Stimulated activated CD4-positive, alpha-beta T cell treated with anti-CD3 and anti-CD28 coated beads, Interleukin-12 subunit alpha, Interleukin-12 subunit beta, amount 100 ng/mL, for 24 hours (primary cell): ENCODE measurements at regions not wholly inside any gene's neighbourhood (a gene's known extent, or its start where the extent isn't known, plus 50 kb on each side); places are given as distances from the start of the nearest gene placed in this dataset.

Source experiments
- DNase-seq, 2 experiments: peaks; one replicate each; pipeline ENCODE4 v3.0.0-alpha.2; 2020; ENCODE audit warnings: low read depth in 2 of 2

DNA sequence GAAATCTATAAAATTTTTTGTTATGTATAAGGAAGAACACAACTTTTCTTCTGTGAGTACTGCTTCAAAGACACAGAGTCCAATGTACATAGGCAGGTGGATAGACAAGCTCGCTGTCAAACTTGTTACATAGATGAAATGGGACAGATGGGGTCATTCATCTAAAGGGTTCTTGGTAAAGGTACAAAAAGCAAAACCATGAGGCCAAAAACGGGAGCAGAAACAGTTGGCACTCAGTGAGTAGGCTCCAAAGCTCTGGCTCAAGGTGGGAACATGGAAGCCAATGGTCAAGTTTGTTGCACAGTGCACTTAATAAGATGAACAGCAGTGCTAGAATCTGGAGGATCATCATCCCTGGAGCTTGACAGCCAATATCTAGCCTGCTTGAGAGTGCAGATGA lies 979.0 kb upstream of the EEF2KMT start:
- DNase-seq: no peak

DNA sequence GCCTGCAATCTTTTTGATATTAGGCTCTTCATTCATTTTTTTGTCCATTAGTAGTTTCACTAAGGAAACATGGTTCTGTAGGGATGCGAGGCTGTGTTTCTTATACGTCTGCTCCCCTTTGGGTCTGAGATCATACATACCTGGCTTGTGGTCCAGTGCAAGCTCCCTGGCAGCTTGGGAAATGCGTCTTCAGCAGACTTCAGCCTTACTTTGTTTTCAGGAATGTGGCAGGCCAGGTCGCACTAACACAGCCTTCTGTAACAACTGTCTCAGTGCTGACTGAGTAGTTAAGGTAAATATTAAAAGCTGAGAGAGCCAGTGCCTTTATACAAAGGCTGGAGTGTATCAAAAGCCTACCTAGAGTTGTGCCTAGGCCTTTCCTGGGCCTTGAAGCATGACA lies 970.5 kb upstream of the EEF2KMT start:
- DNase-seq: no peak

DNA sequence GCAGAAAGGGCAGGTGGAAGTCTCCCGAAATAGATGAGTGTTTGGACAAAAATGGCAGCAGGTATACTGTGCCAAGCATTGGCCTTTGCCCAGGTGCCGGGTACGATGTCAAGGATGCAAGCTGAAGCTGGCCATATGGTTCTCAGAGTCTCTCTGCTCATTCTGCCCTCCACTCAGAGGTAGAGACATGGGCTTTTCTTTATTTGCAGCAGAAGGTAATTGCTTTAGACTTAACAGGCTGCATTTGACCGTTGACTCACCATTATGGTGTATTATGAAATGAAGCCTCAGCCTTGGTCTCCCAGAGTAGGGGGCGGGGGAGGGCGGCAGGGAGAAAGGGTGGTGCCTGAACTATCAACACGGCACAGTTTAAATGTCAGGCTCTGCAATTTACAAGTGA lies 969.1 kb upstream of the EEF2KMT start:
- DNase-seq: no peak

DNA sequence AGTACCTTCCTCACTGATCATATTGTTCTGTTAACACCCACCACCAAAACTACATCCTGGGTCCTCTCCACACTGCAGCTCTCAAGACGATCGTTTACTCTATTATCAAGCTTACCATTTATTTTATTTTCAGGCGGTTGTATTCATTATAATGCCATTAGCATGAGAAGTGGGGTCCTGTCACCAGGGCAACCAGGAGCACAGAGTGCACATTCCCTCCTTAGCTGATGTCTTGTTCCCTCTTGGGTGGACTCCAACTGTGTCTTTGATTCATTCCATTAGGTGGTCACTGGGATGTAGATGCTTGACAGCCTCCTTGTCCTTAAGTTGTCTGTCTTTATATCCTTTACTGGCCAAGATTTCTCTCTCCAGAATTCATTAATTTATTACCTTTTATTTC lies 965.9 kb upstream of the EEF2KMT start:
- no peak for DNase-seq

DNA sequence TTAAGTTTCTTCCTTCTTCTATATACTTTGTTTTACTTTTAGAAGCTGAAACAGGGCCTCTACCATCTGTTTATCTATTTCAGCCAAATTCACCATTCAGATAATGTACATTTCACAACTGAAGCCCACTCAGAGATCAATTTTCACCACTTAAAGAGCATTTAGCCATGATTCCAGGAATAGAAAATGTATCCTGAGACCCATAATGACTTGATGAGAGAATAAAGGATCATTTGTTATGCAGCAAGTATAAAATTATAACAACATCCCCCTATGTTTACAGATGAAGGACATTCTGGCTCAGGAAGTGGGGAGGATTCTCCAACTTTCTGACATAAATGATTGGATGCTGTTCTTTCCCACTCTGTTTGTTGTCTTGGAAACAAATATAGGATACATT lies 962.1 kb upstream of the EEF2KMT start:
- no peak for DNase-seq

DNA sequence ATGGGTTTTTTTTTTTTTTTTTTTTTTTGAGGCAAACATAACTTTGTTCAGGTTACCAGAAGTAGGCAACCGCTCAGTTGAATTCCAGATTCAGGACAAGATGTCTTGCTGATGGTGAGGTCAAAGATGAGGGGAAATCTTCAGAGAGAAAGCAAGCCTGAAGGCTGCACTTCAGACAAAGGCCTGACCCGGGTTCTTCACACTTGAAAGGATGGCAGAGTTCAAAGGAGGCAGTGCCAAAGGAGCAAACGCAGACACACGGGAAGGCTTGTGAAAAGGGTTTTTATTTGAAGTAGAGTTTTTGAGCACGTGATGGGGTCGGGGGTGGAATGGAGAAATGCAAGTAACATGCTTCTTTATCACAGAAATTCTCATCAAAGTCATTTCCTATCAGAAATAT lies 960.2 kb upstream of the EEF2KMT start:
- no peak for DNase-seq

DNA sequence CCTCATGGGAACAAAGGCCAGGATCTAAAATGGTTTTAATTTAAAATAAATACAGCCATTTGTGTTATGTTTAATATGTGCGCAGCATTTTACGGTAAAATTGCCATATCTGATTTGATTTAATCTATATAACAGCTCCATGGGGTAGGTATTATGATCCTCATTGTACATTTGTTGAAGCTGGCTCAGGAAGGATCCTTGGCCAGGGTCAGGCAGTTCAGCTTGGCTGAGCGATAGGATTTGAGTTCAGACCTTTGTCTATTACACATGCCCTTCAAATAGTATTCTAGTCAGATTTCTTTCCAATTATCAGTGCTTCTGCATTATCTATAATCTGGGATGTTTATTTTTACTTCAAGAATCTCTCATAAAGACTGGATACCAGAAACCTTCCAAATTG lies 950.4 kb upstream of the EEF2KMT start:
- no peak for DNase-seq

DNA sequence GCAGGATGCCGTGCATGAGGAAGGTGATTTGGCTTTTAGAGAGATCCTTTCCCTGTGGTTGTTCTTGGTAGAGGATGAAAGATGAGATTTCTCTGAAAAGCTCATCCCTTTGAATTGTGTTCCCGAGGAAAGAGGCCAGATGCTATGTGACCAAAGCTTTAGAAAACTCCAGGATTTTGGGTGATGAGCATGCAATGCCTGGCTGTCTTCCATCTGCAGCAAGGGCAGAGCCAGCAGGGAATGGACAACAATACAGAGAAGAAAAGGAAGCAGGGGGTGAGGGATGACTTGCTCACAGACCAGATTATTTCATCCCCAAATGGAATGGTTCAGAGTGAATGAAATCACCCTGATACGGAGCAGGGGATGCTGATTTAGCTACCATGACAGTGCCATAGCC lies 949.7 kb upstream of the EEF2KMT start:
- DNase-seq: no peak

DNA sequence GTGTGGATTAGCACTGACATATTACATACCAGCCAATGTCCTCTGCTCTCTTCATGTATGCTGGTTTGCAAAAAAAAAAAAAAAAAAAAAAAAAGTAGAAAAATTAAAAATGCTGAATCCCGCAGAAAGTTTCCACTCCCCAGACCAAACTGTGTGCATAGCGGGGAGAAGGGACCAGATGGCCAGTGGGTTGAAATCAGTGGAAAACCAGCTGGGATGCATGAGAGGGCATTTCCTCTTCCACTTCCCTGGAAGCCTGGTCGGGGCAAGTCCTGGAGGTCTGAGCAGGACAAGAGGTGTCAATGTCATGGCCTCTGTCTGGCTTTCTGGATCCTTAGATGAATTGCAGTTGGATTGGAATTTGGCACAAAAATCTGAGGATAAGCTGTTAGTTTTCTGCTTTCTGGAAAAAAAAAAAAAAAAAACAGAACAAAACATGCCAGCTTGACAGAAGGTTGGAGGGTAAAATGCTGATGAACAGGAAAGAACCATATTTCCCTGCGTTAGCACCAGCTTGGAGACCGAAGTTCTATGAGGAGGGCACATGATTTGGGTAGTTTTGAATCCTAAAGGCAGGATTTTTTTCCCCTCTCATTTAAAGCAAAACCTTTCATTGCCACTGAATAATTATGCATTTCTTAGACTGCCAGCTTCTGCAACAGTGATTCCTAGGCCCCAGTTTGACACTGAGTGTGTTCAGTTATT lies 941.5 kb upstream of the EEF2KMT start:
- DNase-seq: no peak

DNA sequence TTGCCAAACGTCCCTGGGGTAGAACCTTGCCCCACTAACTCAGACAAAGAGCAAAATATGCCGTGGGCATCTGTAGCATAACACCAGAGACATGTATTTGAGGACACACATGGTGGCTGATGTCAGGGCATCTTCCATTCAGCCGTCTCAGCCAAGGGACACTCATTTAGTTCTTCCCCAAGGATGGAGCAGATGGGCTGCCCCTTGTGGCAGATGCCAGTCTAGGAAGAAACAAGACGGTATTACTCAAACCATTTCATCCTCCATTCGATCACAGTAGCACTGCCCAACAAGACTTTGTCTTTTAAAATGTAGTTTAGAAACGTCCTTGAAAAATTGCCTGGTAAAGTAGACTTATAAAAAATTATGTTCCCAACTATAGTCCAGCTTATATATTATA lies 937.6 kb upstream of the EEF2KMT start:
- DNase-seq: no peak

DNA sequence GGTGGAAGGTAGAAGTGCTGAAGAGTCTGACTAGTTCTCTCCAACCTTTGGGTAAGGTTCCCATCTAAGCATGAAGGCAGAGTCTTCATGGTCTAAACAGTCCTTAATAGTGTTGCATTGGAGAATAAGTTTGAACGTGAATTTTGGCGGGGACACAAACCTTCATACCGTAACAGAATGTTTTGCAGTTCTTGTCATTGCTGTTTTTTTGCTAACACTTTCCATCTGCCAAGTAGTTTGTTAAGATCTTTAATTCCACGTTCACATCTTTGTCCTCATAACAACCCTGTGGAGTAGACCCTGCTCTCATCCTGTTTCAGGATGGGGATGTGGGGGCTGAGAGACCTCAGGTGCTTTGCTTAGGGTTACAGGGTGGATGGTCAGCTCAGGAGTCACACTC lies 936.9 kb upstream of the EEF2KMT start:
- no peak for DNase-seq

DNA sequence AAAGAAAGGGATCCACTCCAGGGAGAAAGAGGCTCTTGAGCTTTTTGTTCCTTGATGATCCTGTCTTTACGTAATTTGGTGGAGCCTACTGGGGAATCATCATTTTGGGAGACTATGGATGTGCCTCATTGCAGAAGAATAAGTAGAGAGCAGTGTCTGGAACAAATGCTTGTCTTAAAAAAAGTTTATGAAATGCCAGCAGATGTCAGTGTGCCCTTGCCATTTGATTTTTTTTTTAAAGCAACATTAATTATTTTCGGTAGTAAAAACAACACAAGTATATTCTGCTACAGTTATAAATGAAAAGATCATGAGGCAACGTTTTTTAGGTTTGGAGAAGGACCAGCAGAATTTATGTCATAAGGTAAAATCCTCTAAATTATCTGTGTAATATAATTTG lies 934.8 kb upstream of the EEF2KMT start:
- DNase-seq: no peak

DNA sequence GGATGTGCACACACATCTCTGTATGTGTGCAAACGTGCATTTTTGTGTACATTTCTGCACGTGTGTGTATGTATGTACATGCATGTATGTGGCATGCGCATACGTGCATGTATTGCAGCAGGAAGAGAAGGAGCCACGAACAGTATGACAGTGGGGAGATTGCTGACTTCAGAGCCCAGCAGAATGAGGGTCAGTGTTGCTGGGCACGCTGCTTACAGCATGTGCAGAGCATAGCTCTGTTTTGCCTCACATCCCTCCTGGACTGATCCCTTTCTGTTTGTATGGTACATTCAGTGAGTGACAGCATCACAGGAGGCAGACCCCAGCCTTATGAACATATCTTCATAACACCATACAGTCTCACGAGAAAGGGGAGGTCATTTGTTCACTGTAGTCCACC lies 934.0 kb upstream of the EEF2KMT start:
- DNase-seq: no peak

DNA sequence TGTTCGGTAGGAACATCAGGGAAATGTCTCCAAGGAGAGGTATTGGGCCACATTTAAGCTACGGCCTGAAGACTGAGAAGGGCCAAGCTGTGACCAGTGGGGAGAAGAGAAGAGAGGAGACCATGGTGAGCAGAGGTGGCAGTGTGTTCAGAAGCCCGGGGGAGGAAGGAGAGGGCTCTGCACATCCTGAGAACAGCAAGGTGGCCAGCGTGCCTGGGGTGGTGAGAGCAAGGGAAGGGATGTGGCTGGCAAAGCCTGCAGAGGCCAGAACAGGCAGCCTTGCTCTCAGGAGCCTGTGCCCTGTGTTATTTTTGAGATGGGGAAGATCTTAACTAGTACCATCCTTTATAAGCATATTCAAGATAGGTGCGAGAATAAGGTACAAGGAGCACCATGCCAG lies 933.5 kb upstream of the EEF2KMT start:
- no peak for DNase-seq

DNA sequence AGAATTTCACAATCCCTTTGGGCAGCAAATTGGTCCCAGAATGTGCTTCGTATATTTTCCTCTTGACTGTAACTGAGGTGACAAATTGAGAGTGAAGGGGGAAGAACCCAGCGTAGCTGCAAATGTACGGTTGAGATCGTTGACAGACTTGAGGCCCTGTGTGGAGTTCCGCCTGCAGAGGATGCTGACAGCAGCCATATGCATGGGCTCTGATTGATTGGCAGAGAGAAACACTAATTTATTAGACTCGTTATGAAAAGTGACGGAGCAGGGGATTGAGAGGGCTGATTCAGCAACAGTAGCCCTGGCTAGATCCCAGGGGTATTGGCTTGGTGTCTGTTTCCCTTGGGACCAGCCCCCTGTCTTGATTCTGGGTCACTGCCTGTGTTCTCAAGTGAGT lies 930.1 kb upstream of the EEF2KMT start:
- DNase-seq: no peak

DNA sequence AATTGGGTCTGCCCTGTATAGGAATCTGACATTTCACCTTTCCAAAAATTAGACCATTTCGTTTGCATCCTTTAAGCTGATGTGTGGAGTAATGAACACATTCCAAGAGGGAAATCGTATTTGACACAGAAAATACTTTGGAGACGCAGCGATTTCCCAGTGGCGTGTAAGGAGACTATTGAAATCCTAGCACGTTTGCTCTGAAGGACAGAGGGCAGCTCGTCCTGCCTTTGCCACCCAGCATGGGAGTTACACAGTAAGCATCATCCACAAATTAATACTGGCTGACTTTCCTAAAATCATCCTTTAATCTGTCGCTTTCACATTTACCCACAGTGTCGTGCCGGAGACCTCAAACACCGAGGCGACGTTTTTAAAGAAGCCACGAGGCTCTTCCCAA lies 925.9 kb upstream of the EEF2KMT start:
- no peak for DNase-seq

DNA sequence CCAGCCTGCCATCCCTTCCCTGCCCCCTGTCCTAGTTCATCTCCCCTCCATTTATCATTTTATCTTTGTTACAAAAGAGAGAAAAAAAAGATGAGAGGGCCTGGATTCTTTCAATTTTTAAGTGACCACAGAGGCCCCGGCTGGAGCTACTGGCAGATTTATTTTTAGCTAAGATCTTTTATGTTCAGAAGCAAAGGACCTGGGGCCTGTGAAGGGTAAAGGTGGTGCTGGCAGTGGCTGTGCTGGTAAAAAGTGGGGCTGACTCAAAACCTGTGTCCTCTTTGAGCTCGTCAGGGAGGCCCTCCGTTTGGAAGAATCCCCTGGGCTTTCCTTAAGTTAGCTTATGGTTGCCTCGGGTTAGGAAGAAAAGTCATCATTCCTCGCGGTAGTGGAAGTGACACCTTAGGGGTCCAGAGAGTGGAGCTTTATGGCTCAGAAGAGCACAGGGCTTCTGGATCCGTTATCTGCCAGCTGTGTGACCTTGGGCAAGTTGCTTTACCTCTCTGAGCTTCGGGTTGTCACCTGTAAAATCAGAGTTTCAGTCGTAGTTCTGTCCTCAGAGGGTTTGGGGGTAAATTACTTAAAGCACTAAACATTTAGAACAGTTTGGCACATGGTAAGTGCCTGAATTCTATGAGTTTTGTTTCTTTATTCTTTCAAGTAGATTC lies 923.8 kb upstream of the EEF2KMT start:
- DNase-seq: no peak

DNA sequence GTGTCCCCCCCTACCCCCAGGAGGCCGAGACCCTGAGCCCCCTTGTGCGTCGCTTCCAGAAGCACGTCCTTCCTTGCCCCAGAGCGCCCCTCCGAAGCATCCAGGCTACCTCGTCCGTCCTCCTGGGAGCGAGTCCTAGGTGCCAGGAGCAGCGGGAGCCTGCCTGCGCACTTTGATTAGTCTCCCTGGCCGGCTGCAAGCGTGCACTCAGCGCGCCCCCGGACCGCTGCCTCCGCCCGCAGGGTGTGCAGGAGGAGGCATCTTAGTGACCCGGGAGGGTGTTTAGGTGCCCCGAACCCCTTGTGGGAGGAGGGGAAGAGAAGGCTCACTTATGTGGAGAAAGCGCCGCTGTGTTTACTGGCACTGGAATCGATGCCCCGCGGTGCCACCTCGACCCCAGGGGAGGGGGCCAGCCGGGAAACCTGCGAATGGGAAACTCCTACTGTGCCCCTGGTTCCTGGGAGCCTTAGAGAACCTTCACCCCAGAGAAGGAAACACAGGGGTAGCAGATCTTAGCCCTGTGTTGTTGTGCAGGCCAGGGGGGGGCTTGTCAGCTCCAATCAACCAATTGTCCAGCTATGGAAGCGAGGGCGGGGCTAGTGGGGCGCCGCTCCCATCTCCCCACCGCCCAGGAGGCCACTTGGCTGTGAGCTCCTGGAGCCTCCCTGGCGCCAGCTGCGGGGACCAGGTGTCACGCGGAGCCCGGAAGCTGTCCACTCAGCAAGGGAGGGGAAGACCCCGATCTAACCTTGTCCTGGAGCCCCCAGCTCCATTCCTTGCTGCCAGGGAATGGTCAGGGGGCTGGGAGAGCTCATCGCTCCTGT lies 922.8 kb upstream of the EEF2KMT start:
- no peak for DNase-seq

DNA sequence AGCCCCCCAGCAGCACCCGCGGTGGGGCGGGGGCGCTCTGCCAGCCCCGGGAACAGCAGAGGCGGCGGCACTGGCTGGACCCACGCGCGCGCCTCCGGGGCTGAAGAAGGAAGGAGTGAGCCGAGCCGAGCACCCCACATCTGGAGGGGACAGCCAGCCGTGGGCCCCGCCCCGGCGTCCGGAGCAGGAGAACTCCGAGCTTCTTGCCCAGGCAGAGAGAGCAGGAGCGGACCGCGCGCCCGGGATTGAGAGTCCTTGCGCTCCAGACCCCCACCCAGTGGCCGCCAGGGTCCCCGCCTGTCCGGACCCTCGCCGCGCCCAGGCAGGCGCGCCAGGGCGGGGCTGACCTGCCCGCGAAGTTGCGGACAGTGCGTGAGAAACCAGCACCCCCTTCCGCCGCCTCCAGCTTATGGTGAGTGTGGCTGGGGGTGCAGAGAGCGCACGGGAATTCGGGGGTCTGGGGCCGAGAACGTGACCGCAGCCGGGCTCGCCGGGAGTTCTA lies 921.9 kb upstream of the EEF2KMT start:
- no peak for DNase-seq

DNA sequence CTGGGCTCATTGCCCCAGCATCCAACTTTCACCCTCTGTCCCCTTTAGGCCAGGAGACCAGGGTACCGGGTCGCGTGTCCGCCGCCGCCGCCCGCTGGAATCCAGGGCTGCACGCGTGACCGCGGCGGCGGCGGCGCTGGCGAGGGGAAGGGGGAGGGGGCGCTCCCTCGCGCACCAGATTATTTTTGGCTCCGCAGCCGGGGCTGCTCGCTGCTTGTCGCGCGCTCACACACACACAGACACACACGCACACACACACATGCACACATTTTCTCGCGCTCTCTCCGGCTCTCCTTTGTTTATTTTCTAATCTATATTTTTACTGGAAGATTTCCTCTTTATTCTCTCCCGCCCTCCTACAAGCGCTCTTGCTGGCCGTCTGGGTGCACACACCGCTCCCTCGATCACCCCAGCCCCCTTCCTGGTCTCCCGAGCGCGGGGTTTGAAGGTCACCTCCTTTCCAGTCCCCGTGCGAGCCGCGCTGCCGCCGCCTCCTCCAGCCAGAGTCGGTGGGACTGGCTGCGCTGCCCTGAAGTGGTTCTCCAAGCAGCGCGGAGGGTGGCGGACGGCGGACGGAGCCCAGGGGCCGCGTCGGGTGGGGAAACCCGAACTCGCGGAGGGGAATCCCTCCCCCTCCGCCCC lies 921.4 kb upstream of the EEF2KMT start:
- no peak for DNase-seq

DNA sequence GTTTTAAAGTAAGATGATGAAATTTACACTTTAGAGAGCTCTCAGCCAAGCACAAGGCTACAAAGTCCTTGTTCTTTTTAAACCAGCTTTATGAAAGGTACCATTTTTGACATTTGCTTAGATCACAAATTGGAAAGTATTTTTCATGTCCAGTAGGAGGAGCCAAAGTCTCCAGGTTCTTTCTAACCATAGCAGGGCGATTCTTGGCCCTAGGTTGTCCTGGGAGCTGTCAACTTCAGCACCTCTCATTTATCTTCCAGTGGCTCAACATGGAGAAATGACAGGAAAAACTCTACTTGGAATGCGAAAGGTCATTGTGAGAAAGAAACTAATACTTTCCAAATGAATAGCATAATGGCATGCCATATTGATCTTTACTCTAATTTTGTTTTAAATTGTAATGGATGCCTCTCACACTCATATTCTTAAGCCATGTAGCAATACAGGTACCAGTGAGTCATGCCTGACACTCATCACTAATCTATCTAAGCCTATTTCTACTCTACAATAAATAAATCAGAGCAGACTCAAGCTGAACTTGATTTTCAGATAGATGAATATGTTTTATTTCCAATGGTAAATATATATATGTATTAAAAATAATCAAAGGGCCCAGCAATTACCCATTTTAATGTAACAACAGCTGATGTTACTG lies 919.1 kb upstream of the EEF2KMT start:
- DNase-seq: no peak

DNA sequence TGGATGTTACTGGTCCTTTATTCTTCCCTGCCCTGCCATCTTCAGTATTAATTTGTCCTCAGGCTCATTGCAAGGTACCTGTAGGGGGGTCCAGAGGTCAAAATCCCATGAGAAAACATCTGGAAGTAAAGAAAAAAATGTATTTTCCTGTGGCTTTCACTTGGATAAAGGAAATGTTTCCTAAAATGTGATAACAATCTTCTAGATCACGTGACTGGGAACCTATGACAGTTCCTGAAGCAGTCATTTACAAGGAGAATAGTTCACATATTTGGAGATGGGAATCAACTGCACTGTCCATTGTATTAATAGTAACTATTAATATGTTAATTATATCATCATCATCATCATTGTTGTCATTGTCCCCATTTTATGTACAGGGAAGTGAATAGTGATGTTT lies 915.1 kb upstream of the EEF2KMT start:
- no peak for DNase-seq
